Middle frontal gyrus (tissue), 1 donor: ENCODE measurements at regions not wholly inside any gene's neighbourhood (a gene's known extent, or its start where the extent isn't known, plus 50 kb on each side); places are given as distances from the start of the nearest gene placed in this dataset.
"Not testable (repeated sequence)": the region's sequence is repeated elsewhere in the genome, so short reads cannot be mapped to it uniquely, and the experiment has no call there.

Source experiments
- DNase-seq: peaks from one replicate; pipeline ENCODE4 v3.0.0-alpha.2; 2015; ENCODE audit warnings: low spot score; ENCODE audit errors: extremely low spot score

DNA sequence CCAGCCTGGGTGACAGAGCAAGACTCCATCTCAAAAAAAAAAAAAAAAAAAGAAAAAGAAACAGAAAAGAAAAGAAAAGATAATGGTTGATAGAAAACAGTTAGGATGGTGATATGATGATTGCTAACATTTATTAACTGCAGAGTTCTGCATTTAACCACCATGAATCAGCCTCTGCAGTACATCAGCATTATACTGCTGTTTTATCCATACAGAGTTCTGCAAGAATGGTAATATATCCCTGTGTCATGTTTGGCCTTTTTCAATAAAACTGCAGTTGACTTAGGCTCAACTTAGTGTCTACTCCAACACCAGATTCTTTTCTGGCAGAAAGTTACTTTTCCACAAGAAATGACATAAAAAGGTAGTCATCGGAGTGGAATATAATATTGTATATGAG lies 62.6 kb downstream of the DUSP6 start:
- no peak for DNase-seq

DNA sequence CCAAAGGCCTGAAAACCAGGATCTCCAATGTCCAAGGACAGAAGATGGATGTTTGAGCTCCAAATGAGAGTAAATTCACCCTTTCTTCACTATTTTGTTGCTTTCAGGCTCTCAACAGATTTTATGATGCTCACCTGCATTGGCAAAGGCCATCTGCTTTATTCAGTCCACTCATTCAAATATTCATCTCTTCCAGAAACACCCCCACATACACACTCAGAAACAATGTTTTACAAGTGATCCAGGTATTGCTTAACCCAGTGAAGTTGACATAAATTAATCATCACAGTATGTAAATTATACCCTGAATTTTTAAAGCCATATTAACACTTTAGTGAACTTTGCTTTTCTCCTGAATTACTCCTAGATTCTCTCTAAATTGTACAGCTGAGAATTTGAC lies 63.3 kb downstream of the DUSP6 start:
- DNase-seq = no peak

DNA sequence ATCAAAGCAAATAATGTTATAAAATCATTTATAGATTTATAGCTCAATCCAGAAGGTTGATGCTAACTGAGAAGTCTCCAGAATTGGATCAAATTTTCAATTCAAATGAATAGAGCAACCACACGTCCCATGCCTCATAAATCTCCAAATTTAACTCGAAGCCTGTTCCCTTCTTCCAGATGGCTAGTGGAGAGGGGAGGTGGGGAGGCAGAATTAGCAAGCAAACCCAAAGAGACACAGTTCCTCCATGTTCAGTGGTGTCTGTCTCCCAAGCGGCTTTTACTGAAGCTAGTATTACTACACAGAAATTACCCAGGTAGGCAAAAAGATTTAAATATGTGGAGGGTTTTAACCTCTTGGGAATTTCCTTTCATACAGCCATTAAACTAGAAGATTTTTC lies 65.8 kb downstream of the DUSP6 start:
- DNase-seq = no peak

DNA sequence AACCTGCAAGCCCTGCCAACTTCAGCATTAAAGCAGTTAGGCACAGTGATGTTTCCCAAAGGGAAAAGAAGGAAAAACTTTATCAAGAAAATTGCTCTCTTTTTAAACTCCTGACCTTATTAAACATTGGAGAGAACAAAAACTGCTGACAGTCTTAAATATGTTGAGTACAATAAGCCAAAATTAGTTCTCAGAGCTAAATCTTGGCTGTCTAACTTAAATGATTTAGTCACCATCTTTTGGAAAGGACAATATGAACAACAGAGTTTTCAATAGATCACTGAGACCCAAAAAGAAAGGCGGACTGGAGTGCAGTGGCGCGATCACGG lies 70.8 kb downstream of the DUSP6 start:
- DNase-seq = no peak

DNA sequence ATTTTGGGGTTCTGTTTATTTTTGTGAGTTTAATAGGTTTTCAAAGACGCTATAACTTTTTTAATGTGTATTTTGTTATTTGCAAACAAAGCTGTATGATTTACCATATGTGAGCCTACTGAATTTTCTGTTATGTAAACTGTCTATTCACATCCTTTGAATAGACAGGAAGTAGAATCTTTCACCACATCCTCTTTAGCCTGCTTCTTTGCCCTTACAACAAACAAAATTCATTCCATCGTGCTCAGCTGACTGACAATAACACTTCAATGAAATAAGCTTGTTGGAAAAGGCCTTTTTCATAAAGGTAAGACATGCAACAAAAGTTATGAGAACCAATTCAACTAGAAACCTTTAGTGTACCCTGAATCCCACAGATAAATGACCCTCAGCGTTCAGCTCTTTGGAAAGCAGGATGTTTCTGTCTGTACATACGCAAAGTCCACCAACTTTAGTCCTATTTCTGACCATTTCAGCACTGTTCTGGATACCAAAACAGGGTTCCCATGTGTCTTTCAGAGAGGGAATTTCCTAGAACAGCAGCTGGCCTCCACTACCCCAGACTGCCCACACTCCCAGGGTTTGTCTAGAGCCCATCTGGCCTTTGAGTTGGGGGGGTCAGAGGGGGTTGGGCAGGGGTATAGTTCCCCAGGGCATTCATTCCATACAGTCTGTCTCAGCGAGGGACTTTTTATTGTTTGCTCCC lies 71.3 kb downstream of the DUSP6 start:
- no peak for DNase-seq

DNA sequence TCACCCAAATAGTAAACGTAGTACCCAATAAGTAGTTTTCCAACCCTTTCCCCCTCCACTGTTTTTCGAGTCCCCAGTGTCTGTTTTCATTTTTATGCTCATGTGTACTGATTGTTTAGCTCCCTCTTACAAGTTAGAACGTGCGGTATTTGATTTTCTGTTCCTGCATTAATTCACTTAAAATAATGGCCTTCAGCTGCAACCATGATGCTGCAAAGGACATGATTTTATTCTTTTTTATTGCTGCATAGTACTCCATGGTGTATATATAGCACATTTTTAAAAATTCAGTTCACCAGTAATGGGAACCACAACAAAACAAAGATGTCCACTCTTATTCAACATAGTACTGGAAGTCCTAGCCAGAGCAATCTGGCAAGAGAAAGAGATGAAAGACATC lies 72.8 kb downstream of the DUSP6 start:
- DNase-seq = no peak

DNA sequence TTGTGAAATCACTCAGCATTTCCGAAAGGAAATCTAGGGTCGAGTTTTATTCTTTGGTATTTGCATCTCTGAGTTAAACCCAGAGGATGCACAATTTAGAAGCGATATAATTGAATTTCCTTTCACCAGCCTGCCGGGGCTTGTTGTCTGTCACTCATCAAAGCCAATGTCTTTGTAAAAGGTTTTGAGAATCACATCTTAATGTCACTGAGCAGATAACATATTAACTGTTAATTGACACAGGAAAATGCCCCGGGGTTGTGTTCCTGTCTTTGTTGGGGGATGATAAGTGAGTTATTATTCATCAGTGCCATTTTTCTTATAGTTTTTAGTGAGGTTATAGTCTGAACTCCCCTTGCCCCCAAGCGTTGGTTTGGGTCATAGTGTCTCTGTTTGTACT lies 73.4 kb downstream of the DUSP6 start:
- DNase-seq = no peak

DNA sequence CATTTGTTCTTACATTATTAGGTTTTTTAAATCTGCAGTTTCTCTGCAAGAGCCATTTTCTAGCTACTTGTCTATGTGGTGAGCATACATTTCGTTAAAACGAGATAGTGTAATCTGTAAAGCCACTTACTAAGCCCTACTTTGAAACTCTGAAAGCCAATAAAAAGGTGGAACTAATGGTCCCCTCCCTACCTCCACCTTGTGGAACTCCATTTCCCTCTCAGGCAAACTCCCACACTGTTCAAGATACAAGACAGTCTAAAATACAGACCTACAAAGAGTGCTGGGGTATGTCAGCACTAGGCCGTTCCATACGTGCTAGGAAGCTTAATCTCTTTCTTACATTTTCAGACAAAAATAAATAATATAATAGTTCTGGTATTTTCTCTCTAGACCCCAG lies 74.1 kb downstream of the DUSP6 start:
- DNase-seq = no peak

DNA sequence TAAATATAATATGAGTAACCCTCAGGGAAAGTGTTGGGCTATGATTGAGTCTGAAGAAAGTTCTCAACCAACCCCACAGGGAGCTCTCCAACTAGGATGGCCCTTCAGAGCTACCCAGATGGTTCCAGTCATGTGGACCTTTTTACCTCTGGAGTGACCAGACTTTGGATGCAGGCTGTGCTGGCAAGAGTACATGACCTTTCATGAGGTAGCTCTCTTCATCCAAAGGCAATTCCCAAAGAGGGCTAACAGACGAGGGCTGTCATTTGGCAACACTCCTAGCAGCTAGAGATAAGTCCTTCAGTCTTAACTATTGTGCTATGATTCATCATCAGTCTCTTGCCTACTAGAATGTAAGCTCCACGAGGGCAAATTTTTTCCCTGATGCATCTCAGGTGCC lies 75.4 kb downstream of the DUSP6 start:
- no peak for DNase-seq

DNA sequence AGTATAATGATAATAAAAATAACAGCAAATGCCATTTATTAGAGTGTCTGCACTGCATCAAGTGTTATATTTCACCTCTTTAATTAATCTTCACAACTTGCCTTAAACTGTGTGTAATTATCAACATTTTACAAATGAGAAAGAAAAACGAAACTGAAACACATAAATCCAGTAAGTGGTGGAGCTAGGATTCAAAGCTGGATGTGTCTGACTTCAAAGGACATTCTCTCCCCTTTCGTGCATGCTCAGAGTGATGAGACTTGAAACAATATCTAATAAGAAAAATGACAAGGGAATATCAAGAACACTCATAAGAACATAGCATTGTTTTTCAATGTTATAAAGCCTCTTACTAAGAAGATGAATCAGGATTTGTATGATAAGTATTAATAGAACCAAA lies 78.8 kb downstream of the DUSP6 start:
- no peak for DNase-seq

DNA sequence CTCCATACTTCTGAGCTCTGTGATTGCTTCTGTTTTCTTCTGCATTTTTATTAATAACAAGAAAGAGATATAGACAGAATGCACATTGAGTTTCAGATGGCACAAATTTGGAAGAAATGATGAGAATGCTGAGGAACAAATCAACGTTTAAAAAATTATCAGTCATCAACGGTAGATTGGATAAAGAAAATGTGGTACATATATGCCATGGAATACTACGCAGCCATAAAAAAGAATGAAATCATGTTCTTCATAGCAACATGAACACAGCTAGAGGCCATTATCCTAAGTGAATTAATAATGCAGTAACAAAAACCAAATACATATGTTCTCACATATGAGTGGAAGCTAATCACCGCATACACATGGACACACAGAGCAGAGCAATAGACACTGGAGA lies 81.8 kb downstream of the DUSP6 start:
- no peak for DNase-seq

DNA sequence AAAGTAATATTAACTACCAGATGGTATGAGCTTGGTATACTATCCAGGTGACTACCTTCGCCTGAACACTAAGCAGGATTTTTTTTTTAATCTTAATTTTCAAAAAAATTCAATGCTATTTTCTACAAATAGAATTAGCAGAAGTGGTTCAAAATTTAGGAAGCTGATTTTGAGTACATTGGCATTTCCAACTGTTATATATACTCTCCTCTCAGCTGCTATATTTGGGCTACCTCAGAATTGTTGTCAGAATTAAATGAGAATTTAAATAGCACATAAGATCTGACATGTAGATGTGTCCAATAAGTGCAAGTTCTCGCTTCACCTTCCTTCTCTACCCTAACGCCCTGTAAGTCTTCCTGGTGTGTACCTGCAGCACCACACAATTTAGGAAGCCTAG lies 83.1 kb downstream of the DUSP6 start:
- no peak for DNase-seq

DNA sequence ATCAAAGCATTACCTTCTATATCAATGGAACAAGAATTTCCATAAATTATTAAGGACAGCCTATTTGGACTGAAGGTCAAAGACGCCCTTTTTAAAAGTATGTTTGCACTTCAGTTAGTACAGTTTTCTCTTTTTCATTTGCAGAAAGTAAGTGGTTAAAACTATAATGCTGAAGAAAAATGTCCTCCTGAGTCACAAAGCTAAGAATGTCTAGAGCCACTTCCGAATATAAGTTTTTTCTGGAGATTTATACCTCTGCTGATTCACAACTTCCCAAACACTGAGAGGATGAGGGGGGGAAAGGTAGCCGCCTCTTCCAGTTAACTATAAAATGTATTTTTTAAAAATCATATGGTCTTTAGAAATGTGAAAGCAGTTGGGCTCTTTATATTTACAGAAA lies 84.9 kb downstream of the DUSP6 start:
- DNase-seq = no peak

DNA sequence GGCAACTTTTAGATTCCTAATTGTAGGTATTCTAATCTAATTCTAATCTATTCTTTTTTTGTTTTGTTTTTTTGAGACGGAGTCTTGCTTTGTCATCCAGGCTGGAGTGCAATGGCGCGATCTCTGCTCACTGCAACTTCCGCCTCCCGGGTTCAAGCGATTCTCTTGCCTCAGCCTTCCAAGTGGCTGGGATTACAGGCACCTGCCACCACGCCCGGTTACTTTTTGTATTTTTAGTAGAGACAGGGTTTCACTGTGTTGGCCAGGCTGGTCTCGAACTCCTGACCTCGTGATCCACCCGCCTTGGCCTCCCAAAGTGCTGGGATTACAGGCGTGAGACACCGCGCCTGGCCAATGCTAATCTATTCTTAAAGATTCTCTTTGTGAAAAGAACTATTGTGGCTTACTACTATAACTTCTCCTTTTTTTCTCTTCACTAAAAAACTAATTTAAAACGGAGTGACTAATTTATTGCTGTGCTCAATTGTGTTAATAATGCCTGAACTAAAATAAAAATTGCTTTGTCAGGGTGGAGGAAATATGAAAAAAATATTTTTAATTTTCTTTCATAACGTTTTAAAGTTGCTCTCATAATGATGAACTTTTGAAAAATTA lies 85.6 kb downstream of the DUSP6 start:
- DNase-seq = not testable (repeated sequence)

DNA sequence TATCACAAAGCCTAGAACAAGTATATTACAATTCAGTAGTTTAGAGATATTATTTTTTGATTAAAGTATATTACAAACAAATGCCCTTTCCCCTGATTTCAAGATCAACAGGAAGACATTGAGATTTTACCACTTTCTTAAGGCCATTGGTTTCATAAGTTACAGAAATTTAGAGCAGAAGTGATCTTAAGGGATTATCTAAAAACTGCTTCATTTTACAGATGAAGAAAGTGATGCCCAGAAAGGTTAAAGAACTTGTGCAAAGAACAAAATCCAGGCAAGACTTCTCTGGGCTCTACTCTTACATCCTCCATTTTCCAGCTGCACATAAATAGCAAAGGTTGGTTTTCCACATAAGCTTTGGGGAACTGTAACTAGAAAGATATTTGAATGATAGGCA lies 87.5 kb downstream of the DUSP6 start:
- DNase-seq = no peak

DNA sequence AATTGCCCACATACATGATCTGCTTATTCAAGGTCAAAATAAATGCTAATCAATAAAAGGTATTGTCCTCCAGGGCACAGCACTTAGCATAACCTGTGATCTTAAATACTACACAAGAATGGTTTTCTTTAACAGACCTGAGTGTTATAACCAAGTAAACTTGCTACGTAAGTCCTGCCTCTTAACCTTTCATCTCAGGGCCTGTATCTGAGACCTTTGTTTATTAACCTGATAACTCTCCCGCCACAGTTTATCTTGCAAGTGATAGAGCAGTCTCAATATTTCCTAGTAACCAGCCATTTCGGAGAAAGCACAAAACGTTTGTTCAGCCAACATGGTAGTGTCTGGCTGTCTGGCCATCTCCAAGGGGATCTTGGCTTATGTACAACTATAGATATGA lies 88.4 kb downstream of the DUSP6 start:
- DNase-seq = no peak

DNA sequence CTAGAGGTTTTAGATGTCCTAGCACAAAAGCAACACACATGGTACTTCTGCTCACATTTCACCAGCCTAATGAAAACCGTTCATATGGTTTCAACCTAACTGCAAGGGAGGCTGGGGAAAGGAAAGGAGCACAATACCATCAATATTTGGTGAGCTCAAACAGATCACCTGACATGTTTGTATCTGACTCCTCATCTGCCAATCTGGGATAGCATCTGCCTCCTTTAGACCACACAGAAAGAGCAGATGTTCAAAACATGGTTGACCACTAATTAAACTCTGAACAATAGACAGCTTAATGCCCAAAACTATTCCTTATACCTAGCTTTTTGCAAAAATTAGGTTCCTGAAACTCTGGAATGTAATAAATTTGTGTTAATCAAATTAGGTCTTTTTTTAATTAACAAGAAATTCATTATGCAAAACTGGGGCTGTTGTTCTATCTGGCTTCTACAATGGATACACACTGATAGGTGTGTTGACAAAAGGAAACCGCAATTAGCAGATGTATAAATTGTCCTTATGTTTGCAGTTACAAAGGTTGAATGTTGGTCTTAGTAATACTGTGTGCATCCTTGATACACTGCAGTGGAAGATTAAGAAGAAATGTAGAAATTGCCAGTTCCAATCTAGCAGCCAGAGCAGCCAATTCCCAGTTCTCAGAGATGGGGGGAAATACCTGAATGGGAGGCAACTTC lies 89.3 kb downstream of the DUSP6 start:
- DNase-seq = no peak

DNA sequence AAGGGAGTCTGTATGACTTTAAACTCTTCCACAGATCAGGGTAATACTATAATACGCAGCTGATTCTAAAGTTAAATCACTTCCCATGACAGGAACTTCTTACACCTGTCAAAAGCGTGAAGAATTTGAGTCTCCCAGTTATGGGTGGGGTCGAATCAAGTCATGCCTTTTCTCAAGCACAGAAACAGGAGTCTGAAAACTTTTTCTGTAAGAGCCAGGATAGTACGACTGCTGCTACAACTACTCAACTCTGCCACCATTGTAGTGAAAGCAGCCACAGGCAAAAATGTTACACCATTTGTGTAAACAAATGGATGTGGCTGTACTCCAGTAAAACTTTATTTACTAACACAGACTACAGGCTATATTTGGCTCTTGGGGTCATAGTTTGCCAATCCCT lies 90.3 kb downstream of the DUSP6 start:
- DNase-seq = no peak

DNA sequence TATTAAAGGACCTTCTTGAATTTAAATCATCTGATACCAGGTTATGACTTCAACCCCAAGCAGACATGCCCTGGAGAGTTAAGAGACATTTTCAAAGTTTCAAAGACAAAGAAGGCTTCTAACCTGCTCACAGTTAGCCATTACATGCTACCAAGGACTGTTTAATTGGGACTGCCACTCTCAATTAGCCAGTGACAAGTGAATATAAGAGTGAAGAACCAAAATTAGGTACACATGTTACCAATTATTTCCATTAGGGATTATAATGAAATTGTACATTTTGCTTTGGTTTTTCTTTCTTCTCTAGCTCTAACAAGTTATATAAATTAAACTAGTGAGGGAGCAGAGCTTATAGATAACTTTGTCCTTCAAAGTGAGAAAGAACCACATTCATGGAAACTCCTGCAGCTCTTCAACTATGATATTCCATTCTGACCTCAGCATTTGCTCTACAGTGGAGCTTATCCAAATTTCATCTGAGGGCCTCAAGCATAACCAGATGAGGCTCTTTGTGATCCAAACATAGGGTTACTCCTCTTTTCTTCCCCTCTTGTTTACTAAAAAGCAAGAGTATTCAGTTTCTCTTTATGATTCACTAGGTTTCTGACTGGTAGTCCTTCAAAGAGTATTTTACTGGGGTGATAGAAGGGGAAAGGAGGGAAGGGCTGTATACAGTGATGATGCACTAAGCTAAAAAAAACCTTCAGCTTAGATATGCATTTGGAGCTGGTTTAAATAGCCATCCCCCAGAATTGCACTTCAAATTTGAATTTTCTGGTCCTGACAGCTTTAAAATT lies 91.3 kb downstream of the DUSP6 start:
- DNase-seq = no peak

DNA sequence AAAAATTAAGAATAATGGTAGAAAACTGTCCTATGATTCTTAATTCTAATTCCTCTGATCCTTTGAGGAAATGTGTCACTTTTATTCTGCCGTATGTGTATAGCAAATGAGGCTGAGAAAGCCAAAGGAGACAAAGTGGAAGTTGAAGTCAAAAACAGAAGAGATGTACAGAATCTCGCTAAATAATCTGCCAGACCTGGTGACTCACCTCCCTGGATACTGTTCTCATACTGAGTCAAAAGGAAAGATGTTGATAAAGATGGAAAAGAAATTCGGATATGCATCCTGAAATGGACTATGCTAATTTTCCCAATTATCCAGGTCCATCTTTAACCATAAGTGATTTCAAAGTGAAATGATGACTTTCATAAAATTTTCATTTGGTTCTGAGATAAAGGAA lies 92.5 kb downstream of the DUSP6 start:
- DNase-seq = no peak

DNA sequence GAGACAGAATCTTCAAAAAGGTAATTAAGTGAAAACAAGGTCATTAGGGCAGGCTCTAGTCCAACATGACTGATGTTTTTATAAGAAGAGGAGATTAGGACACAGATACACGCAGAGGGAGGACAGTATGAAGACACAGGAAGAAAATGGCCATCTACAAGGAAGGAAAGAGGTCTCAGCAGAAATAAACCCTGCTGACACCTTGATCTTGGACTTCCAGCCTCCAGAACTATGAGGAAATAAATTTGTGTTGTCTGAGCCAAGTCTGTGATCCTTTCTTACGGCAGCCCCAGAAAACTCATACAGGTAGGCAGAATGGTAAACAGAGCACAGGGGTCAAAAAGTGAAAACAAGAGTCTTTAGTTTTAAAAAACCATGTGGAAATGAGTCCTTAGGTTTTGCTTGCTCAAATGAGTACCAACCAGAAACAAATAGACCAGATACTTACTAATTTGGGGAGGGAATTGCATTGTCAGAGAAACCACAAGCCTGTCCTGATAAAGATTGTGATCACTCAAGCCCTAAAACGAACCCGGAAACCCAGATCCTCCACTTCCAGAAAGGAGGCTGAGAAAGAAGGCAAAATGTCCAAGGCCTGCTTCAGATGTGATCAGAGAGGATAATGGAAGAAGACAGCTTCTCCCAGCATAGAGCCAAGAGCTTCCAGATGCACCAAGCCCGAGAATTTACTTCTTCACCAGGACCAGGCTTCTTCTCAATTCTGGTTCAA lies 93.9 kb downstream of the DUSP6 start:
- no peak for DNase-seq

DNA sequence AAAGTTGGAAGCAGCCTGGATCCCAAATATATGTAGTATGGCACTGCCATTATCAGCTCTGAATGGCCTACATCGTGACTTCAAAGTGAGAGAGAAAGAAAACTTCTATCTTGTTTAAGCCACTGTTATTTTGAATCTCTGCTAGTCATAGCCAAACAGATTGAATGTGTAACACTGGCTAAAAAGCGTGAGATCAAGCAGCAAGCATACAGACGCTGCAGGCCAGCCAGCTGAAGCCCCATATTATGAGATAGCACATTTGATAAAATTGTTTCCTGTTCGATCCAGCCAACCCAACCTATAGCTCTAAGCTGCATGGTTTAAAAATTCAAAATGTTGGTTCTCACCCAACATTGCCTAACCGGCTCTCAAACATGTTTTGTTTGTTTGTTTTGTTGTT lies 95.0 kb downstream of the DUSP6 start:
- no peak for DNase-seq
